ENCODE measurements at regions not wholly inside any gene's neighbourhood (a gene's known extent, or its start where the extent isn't known, plus 50 kb on each side); places are given as distances from the start of the nearest gene placed in this dataset.

- CTCF ChIA-PET = no interaction called here
- no peak for DNase-seq (ENCODE audit: extremely low spot score)
- POLR2A ChIA-PET = no interaction called here
- TF ChIP-seq HDGF (IDR thresholded peaks at IDR 0.05; ENCODE audit: borderline replicate concordance) = no peak
- TF ChIP-seq NFRKB (IDR thresholded peaks at IDR 0.05) = no peak
- no peak for TF ChIP-seq FOXM1 (IDR thresholded peaks at IDR 0.05; ENCODE audit: borderline replicate concordance)
- TF ChIP-seq ZNF384 (IDR thresholded peaks at IDR 0.05) = no peak
- TF ChIP-seq SUZ12 (IDR thresholded peaks at IDR 0.05) = no peak
- no peak for TF ChIP-seq L3MBTL2 (conservative IDR thresholded peaks at IDR 0.05)
Observed at GRCh38 chr11:29484548-29484947, 532.3 kb downstream of the KCNA4 start.

GRCh38 chr11:29483831-29484230 is 533.0 kb downstream of the KCNA4 start:
- no peak for DNase-seq (ENCODE audit: extremely low spot score)
- TF ChIP-seq LEF1 (IDR thresholded peaks at IDR 0.05; ENCODE audit: borderline replicate concordance) (no peak), BHLHE40 (IDR thresholded peaks at IDR 0.05; ENCODE audit: borderline replicate concordance) (no peak), SP1 (IDR thresholded peaks at IDR 0.05) (no peak), FOXA1 (IDR thresholded peaks at IDR 0.05) (no peak), L3MBTL2 (conservative IDR thresholded peaks at IDR 0.05) (no peak), FOXM1 (IDR thresholded peaks at IDR 0.05; ENCODE audit: borderline replicate concordance) (no peak), TARDBP (IDR thresholded peaks at IDR 0.05) (no peak), HDGF (IDR thresholded peaks at IDR 0.05; ENCODE audit: borderline replicate concordance) (no peak), NFRKB (IDR thresholded peaks at IDR 0.05) (no peak)
- ChIA-PET POLR2A (no interaction called here), CTCF (no interaction called here)

DNA sequence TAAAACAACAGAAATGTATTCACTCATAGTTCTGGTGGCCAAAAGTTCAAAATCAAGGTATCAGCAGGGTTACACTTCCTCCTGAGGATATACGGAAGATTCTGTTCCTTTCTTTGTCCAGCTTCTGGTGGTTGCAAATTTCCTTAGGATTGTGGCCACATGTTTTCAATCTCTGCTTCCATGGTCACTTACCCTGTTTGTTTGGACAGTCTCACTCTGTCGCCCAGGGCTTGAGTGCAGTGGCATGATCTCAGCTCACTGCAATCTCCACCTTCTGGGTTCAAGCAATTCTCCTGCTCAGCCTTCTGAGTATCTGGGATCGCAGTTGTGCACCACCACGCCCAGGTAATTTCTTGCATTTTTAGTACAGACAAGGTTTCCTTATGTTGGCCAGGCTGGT is 534.3 kb downstream of the KCNA4 start:
- ChIA-PET CTCF (no interaction called here), POLR2A (no interaction called here)
- TF ChIP-seq SUZ12 (IDR thresholded peaks at IDR 0.05) (no peak), SP1 (IDR thresholded peaks at IDR 0.05) (no peak), ARNT (IDR thresholded peaks at IDR 0.05) (no peak), TARDBP (IDR thresholded peaks at IDR 0.05) (no peak), FOXM1 (IDR thresholded peaks at IDR 0.05; ENCODE audit: borderline replicate concordance) (no peak), LEF1 (IDR thresholded peaks at IDR 0.05; ENCODE audit: borderline replicate concordance) (no peak), FOXA1 (IDR thresholded peaks at IDR 0.05) (no peak), BHLHE40 (IDR thresholded peaks at IDR 0.05; ENCODE audit: borderline replicate concordance) (no peak), CTBP1 (IDR thresholded peaks at IDR 0.05; ENCODE audit: borderline replicate concordance) (no peak), L3MBTL2 (conservative IDR thresholded peaks at IDR 0.05) (no peak), ELF4 (IDR thresholded peaks at IDR 0.05) (no peak)
- DNase-seq (ENCODE audit: extremely low spot score) = no peak

DNA sequence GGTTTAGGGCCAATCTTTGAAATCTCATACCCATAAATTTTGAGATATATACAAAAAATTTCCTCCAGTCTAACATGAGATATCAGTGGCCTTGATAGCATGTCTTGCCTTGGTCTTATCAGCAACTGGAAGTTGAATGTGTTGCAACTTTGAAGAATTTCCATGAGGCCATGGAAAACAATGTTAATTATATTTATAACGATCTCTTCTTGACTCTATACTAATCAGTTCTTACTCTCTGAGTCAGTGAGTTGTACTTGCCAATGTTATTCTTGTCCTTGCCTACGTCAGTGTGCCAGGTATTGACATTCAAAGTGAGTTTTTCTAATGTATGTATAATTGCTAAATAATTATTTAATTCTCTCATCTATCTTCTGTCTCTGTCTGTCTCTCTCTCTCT is 535.1 kb downstream of the KCNA4 start:
- POLR2A ChIA-PET = no interaction called here
- CTCF ChIA-PET = no interaction called here
- no peak for DNase-seq (ENCODE audit: extremely low spot score)
- TF ChIP-seq HDGF (IDR thresholded peaks at IDR 0.05; ENCODE audit: borderline replicate concordance) (no peak), SP1 (IDR thresholded peaks at IDR 0.05) (no peak), FOXK2 (IDR thresholded peaks at IDR 0.05) (no peak), TARDBP (IDR thresholded peaks at IDR 0.05) (no peak)

DNA sequence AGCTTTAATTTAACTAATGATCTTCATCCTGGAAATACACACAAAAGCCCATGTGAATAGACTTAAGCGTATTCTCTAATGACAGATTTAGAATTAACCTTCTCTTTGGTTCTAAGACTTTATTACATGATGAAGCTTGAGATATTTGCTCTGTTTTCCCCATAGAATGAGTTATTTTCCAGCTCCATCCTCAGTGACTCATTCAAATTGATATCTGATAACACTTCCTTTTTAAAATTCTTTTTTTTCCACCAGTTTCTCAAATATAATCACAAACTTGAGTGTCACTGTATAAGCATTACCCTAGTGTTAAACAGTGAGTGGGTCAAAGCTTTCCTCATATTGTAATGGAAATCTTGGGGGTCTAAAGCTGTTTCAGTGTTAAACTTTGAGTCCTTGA is 535.8 kb downstream of the KCNA4 start:
- TF ChIP-seq ZNF384 (IDR thresholded peaks at IDR 0.05) (no peak), FOXA1 (IDR thresholded peaks at IDR 0.05) (no peak), ELF4 (IDR thresholded peaks at IDR 0.05) (no peak), LEF1 (IDR thresholded peaks at IDR 0.05; ENCODE audit: borderline replicate concordance) (no peak), BHLHE40 (IDR thresholded peaks at IDR 0.05; ENCODE audit: borderline replicate concordance) (no peak), TARDBP (IDR thresholded peaks at IDR 0.05) (no peak), ARNT (IDR thresholded peaks at IDR 0.05) (no peak), SUZ12 (IDR thresholded peaks at IDR 0.05) (no peak), HDGF (IDR thresholded peaks at IDR 0.05; ENCODE audit: borderline replicate concordance) (no peak), FOXM1 (IDR thresholded peaks at IDR 0.05; ENCODE audit: borderline replicate concordance) (no peak), L3MBTL2 (conservative IDR thresholded peaks at IDR 0.05) (no peak), CTBP1 (IDR thresholded peaks at IDR 0.05; ENCODE audit: borderline replicate concordance) (no peak), NFRKB (IDR thresholded peaks at IDR 0.05) (no peak), SP1 (IDR thresholded peaks at IDR 0.05) (no peak)
- no peak for DNase-seq (ENCODE audit: extremely low spot score)
- ChIA-PET CTCF (no interaction called here), POLR2A (no interaction called here)

DNA sequence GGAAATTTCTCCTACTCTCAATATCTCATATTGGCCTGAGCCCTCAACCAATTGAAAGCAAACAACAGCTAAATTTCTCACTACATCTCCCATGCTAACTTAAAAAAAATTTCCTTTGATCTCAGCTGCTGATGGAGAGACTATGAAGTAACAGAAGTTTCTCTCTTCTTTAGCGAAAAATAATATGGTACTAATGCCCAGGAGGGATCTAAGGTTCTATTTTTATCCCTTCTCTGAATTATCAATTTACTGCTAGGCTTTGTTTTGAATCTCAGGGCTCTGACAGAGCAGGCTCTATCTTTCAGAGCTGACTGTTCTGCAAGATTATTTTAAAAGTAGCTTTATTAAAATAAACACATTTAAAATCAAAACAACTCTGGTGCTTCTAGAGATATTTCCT is 558.6 kb downstream of the KCNA4 start:
- no peak for DNase-seq (ENCODE audit: extremely low spot score)
- TF ChIP-seq FOXA1 (IDR thresholded peaks at IDR 0.05) (no peak), ZNF384 (IDR thresholded peaks at IDR 0.05) (no peak), SP1 (IDR thresholded peaks at IDR 0.05) (no peak), FOXM1 (IDR thresholded peaks at IDR 0.05; ENCODE audit: borderline replicate concordance) (no peak), LEF1 (IDR thresholded peaks at IDR 0.05; ENCODE audit: borderline replicate concordance) (no peak), NFRKB (IDR thresholded peaks at IDR 0.05) (no peak), ARNT (IDR thresholded peaks at IDR 0.05) (no peak), HDGF (IDR thresholded peaks at IDR 0.05; ENCODE audit: borderline replicate concordance) (no peak), L3MBTL2 (conservative IDR thresholded peaks at IDR 0.05) (no peak), ELF4 (IDR thresholded peaks at IDR 0.05) (no peak), TARDBP (IDR thresholded peaks at IDR 0.05) (no peak), SUZ12 (IDR thresholded peaks at IDR 0.05) (no peak), BHLHE40 (IDR thresholded peaks at IDR 0.05; ENCODE audit: borderline replicate concordance) (no peak), CTBP1 (IDR thresholded peaks at IDR 0.05; ENCODE audit: borderline replicate concordance) (no peak), FOXK2 (IDR thresholded peaks at IDR 0.05) (no peak)
- TF ChIP-seq, protein P1, sequence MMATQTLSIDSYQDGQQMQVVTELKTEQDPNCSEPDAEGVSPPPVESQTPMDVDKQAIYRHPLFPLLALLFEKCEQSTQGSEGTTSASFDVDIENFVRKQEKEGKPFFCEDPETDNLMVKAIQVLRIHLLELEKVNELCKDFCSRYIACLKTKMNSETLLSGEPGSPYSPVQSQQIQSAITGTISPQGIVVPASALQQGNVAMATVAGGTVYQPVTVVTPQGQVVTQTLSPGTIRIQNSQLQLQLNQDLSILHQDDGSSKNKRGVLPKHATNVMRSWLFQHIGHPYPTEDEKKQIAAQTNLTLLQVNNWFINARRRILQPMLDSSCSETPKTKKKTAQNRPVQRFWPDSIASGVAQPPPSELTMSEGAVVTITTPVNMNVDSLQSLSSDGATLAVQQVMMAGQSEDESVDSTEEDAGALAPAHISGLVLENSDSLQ (IDR thresholded peaks at IDR 0.05) = no peak
- ChIA-PET POLR2A (no interaction called here), CTCF (no interaction called here)

DNA sequence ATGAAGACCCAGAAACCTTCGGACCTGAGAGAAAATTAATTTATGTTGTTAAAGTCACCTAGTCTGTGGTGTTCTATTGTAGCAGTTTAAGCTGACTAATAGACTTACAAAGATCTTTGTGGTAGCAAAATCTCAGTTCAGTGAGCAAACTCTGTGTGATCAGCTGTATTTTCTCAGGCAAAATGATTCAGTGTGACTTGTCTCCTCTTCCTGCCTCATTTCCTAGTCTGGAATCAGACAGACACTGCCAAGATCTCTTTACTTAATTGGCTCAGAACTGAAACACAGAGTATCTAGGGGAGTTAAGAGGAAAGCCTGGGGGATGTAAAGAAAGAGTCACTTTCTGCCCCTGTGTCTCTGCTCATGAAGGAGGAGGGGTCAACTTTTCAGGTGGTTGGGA is 564.7 kb downstream of the KCNA4 start:
- CTCF ChIA-PET = no interaction called here
- TF ChIP-seq FOXK2 (IDR thresholded peaks at IDR 0.05) (no peak), HDGF (IDR thresholded peaks at IDR 0.05; ENCODE audit: borderline replicate concordance) (no peak), SUZ12 (IDR thresholded peaks at IDR 0.05) (no peak), L3MBTL2 (conservative IDR thresholded peaks at IDR 0.05) (no peak), TARDBP (IDR thresholded peaks at IDR 0.05) (no peak), ZNF384 (IDR thresholded peaks at IDR 0.05) (no peak), FOXA1 (IDR thresholded peaks at IDR 0.05) (no peak), NFRKB (IDR thresholded peaks at IDR 0.05) (no peak)
- POLR2A ChIA-PET = no interaction called here
- DNase-seq (ENCODE audit: extremely low spot score) = no peak
